Hepatocyte (in vitro differentiated cells): ENCODE measurements at regions not wholly inside any gene's neighbourhood (a gene's known extent, or its start where the extent isn't known, plus 50 kb on each side); places are given as distances from the start of the nearest gene placed in this dataset.

ENCODE experiments used
- CTCF ChIP-seq: fragments of 200-600 bp; sonication (generic); IDR thresholded peaks from 2 replicates; pipeline ENCODE4 v1.5.1; 2016; ENCODE audit warnings: antibody characterized with exemption, mild to moderate bottlenecking; ENCODE audit not compliant: poor library complexity
- EZH2 ChIP-seq: fragments of 200-600 bp; sonication (generic); IDR thresholded peaks from 2 replicates; pipeline ENCODE4 v1.6.1; 2016; ENCODE audit warnings: antibody characterized with exemption, mild to moderate bottlenecking, borderline replicate concordance

DNA sequence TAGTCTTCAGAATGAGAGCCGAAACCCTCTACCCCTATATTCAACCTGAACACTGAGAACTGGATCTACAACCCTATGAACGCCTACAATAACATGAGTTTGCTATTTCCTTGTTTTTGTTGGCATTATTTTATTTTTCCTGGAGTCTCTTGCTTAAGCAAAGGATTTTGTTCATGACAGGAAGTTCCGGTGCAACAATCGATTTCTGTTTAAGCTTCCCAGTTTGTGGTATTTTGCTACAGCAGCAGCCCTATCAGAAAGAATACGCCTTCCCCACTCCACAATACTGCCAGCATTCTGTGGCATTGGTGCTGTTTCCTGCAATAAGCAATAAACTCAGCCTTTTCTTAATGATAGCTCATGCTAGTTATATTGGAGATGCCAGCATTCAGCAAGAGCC, 60.9 kb downstream of the NPY5R start:
- TF ChIP-seq EZH2 (no peak), CTCF (no peak)
